ENCODE measurements at regions not wholly inside any gene's neighbourhood (a gene's known extent, or its start where the extent isn't known, plus 50 kb on each side); places are given as distances from the start of the nearest gene placed in this dataset.

DNA sequence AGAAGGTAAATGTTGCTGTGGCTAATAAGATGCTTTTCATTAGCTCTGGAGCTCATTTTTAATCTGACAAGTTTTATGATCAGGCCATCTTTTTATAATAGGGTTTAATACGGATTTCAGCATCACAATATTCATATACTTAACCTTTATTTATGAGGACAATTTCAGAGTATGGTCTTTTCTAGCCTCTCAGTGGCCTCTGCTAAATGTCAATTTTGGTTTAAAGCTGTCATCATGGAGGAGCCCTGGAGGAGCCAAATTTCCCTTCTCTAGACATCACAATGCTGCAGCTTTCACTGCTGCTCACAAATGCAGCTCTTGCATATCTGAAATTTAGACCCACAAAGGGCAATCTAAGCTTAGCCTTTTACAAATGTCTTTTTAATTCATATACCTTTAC lies 510.4 kb downstream of the PCDH7 start:
- TF ChIP-seq EZH2phosphoT487 (IDR thresholded peaks at IDR 0.05; ENCODE audit: borderline replicate concordance, low read depth, low read length): no peak
- TF ChIP-seq, protein P1, sequence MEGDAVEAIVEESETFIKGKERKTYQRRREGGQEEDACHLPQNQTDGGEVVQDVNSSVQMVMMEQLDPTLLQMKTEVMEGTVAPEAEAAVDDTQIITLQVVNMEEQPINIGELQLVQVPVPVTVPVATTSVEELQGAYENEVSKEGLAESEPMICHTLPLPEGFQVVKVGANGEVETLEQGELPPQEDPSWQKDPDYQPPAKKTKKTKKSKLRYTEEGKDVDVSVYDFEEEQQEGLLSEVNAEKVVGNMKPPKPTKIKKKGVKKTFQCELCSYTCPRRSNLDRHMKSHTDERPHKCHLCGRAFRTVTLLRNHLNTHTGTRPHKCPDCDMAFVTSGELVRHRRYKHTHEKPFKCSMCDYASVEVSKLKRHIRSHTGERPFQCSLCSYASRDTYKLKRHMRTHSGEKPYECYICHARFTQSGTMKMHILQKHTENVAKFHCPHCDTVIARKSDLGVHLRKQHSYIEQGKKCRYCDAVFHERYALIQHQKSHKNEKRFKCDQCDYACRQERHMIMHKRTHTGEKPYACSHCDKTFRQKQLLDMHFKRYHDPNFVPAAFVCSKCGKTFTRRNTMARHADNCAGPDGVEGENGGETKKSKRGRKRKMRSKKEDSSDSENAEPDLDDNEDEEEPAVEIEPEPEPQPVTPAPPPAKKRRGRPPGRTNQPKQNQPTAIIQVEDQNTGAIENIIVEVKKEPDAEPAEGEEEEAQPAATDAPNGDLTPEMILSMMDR (conservative IDR thresholded peaks at IDR 0.05; ENCODE audit: low read length): no peak
- Histone ChIP-seq H2AFZ (ENCODE audit: low read length) (no peak overlapping the region), H4K20me1 (ENCODE audit: insufficient read depth, low read length) (no peaks in the 10 kb centered on the region), H3K4me1 (ENCODE audit: insufficient read depth, low read length, poor library complexity, severe bottlenecking) (no peaks in the 10 kb centered on the region), H3K9me2 (ENCODE audit: insufficient read depth, low read length) (no peaks in the 10 kb centered on the region), H3K4me2 (ENCODE audit: low read length) (no peak overlapping the region), H3K79me2 (ENCODE audit: insufficient read depth, low read depth, low read length) (no peaks in the 10 kb centered on the region), H3K36me3 (ENCODE audit: insufficient read depth, low read length) (no peaks in the 10 kb centered on the region), H3K9me3 (ENCODE audit: low read length) (no peaks in the 10 kb centered on the region), H3K27ac (ENCODE audit: low read depth, low read length, poor library complexity, severe bottlenecking) (no peak overlapping the region), H3K4me3 (ENCODE audit: low read depth, low read length, poor library complexity, severe bottlenecking) (no peak overlapping the region)
- intact Hi-C loops (cut with micrococcal nuclease; ENCODE audit: unreplicated experiment): no loop called here
- ChIA-PET POLR2A (interaction anchor here (0.6 kb wide), 1 partner anchor 544 kb away, joined by 3 read pairs; no protein-coding TSS in a partner anchor), CTCF (ENCODE audit: unreplicated experiment) (no interaction called here)
- no peak for DNase-seq (ENCODE audit: low spot score)
- no TSS peak for BruUV-seq (replicated peaks)

DNA sequence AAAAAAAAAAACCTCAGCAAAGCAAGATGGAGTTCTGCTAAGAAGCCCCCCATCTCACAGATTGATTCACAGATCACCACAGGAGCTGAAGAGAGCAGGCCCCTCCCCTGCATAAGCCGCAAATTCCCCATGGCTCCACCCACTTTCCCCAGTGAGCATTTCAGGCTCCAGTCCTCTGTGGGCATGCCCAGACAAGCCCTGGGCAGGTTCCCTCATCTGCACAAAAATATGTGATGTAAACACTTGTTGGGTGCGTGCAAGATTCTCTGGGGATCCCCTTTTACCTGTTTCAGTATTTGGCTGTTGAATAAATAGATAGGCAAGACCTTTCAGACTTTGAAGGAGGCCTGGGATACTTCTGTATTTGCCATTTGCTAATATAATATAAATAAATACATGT lies 514.3 kb downstream of the PCDH7 start:
- intact Hi-C loops (cut with micrococcal nuclease; ENCODE audit: unreplicated experiment): no loop called here
- H4K20me1 ChIP-seq (ENCODE audit: insufficient read depth, low read length): no peaks in the 10 kb centered on the region
- no TSS peak for BruUV-seq (replicated peaks)
- no peak overlapping the region for H3K4me3 ChIP-seq (ENCODE audit: low read depth, low read length, poor library complexity, severe bottlenecking)
- no peak overlapping the region for H2AFZ ChIP-seq (ENCODE audit: low read length)
- ChIA-PET CTCF (ENCODE audit: unreplicated experiment) (no interaction called here), POLR2A (no interaction called here)
- H3K9me2 ChIP-seq (ENCODE audit: insufficient read depth, low read length): no peaks in the 10 kb centered on the region
- no peaks in the 10 kb centered on the region for H3K9me3 ChIP-seq (ENCODE audit: low read length)
- TF ChIP-seq, protein P1 (conservative IDR thresholded peaks at IDR 0.05; ENCODE audit: low read length): no peak
- TF ChIP-seq EZH2phosphoT487 (IDR thresholded peaks at IDR 0.05; ENCODE audit: borderline replicate concordance, low read depth, low read length): no peak
- DNase-seq (ENCODE audit: low spot score): no peak
- no peak overlapping the region for H3K4me2 ChIP-seq (ENCODE audit: low read length)
- no peak overlapping the region for H3K27ac ChIP-seq (ENCODE audit: low read depth, low read length, poor library complexity, severe bottlenecking)
- H3K79me2 ChIP-seq (ENCODE audit: insufficient read depth, low read depth, low read length): no peaks in the 10 kb centered on the region
- no peaks in the 10 kb centered on the region for H3K36me3 ChIP-seq (ENCODE audit: insufficient read depth, low read length)
- no peaks in the 10 kb centered on the region for H3K4me1 ChIP-seq (ENCODE audit: insufficient read depth, low read length, poor library complexity, severe bottlenecking)

- DNase-seq (ENCODE audit: low spot score): no peak
- no peak overlapping the region for H3K27ac ChIP-seq (ENCODE audit: low read depth, low read length, poor library complexity, severe bottlenecking)
- H4K20me1 ChIP-seq (ENCODE audit: insufficient read depth, low read length): no peaks in the 10 kb centered on the region
- H3K79me2 ChIP-seq (ENCODE audit: insufficient read depth, low read depth, low read length): no peaks in the 10 kb centered on the region
- no peaks in the 10 kb centered on the region for H3K9me3 ChIP-seq (ENCODE audit: low read length)
- CTCF ChIA-PET (ENCODE audit: unreplicated experiment): no interaction called here
- TF ChIP-seq, protein P1 (conservative IDR thresholded peaks at IDR 0.05; ENCODE audit: low read length): no peak
- no peak for TF ChIP-seq EZH2phosphoT487 (IDR thresholded peaks at IDR 0.05; ENCODE audit: borderline replicate concordance, low read depth, low read length)
- no peaks in the 10 kb centered on the region for H3K36me3 ChIP-seq (ENCODE audit: insufficient read depth, low read length)
- POLR2A ChIA-PET: interaction anchor here (0.9 kb wide), 1 partner anchor 8 kb away, joined by 3 read pairs; no protein-coding TSS in a partner anchor
- intact Hi-C loops (cut with micrococcal nuclease; ENCODE audit: unreplicated experiment): no loop called here
- no peak overlapping the region for H3K4me2 ChIP-seq (ENCODE audit: low read length)
- H2AFZ ChIP-seq (ENCODE audit: low read length): no peak overlapping the region
- BruUV-seq (replicated peaks): no TSS peak
- no peaks in the 10 kb centered on the region for H3K9me2 ChIP-seq (ENCODE audit: insufficient read depth, low read length)
- no peaks in the 10 kb centered on the region for H3K4me1 ChIP-seq (ENCODE audit: insufficient read depth, low read length, poor library complexity, severe bottlenecking)
- no peak overlapping the region for H3K4me3 ChIP-seq (ENCODE audit: low read depth, low read length, poor library complexity, severe bottlenecking)
These were observed 514.7 kb downstream of the PCDH7 start for GRCh38 chr4:31234901-31235300.
